Glutamatergic neuron (in vitro differentiated cells): ENCODE measurements at regions not wholly inside any gene's neighbourhood (a gene's known extent, or its start where the extent isn't known, plus 50 kb on each side); places are given as distances from the start of the nearest gene placed in this dataset.

Experiments used
- DNase-seq: peaks from one replicate; pipeline ENCODE4 v3.0.0; 2022
- H3K27ac Mint-ChIP-seq: one replicate; pipeline ENCODE4 v1.8.0; 2020; ENCODE audit warnings: mild to moderate bottlenecking, mixed read lengths, inconsistent platforms; ENCODE audit not compliant: unreplicated experiment
- H3K27me3 Mint-ChIP-seq: one replicate; pipeline ENCODE4 v1.8.0; 2020; ENCODE audit warnings: mild to moderate bottlenecking, moderate library complexity, mixed read lengths, inconsistent platforms; ENCODE audit not compliant: unreplicated experiment
- H3K36me3 Mint-ChIP-seq: one replicate; pipeline ENCODE4 v1.8.0; 2020; ENCODE audit warnings: mild to moderate bottlenecking, mixed read lengths, inconsistent platforms; ENCODE audit not compliant: unreplicated experiment
- H3K4me1 Mint-ChIP-seq: one replicate; pipeline ENCODE4 v1.8.0; 2020; ENCODE audit warnings: mild to moderate bottlenecking, low read depth, mixed read lengths, inconsistent platforms; ENCODE audit not compliant: unreplicated experiment
- H3K4me3 Mint-ChIP-seq: one replicate; pipeline ENCODE4 v1.8.0; 2020; ENCODE audit warnings: mild to moderate bottlenecking, mixed read lengths, inconsistent platforms; ENCODE audit not compliant: unreplicated experiment
- H3K9me3 Mint-ChIP-seq: one replicate; pipeline ENCODE4 v1.8.0; 2020; ENCODE audit warnings: mild to moderate bottlenecking, moderate library complexity, mixed read lengths, inconsistent platforms; ENCODE audit not compliant: unreplicated experiment
- CTCF ChIP-seq: fragments of 200-600 bp; sonication (generic); IDR thresholded peaks from one replicate; pipeline ENCODE4 v1.5.0; 2021; ENCODE audit not compliant: partially characterized antibody, unreplicated experiment

- TF ChIP-seq CTCF = no peak
- H3K9me3 Mint-ChIP-seq = no peaks in the 10 kb centered on the region
- DNase-seq = no peak
- H3K4me1 Mint-ChIP-seq = no peaks in the 10 kb centered on the region
- no peak overlapping the region for H3K4me3 Mint-ChIP-seq
- no peaks in the 10 kb centered on the region for H3K27me3 Mint-ChIP-seq
- no peaks in the 10 kb centered on the region for H3K36me3 Mint-ChIP-seq
- H3K27ac Mint-ChIP-seq = no peak overlapping the region
Measured at GRCh38 chr2:67243919-67244318, 153.2 kb upstream of the ETAA1 start.

- Mint-ChIP-seq H3K27me3 (no peaks in the 10 kb centered on the region), H3K4me3 (no peak overlapping the region), H3K36me3 (no peaks in the 10 kb centered on the region), H3K9me3 (no peaks in the 10 kb centered on the region), H3K27ac (no peak overlapping the region), H3K4me1 (no peaks in the 10 kb centered on the region)
- no peak for TF ChIP-seq CTCF
- DNase-seq = no peak
Measured at GRCh38 chr2:67246791-67247190, 150.3 kb upstream of the ETAA1 start.

- no peak for TF ChIP-seq CTCF
- Mint-ChIP-seq H3K36me3 (no peaks in the 10 kb centered on the region), H3K4me3 (no peak overlapping the region), H3K27me3 (no peaks in the 10 kb centered on the region), H3K9me3 (peaks cover 2% of the 10 kb centered on the region), H3K27ac (no peak overlapping the region), H3K4me1 (no peaks in the 10 kb centered on the region)
- DNase-seq = no peak
Measured at GRCh38 chr2:67251741-67252140, 145.4 kb upstream of the ETAA1 start.

- no peak for DNase-seq
- H3K27ac Mint-ChIP-seq = no peak overlapping the region
- H3K27me3 Mint-ChIP-seq = no peaks in the 10 kb centered on the region
- peaks cover 2% of the 10 kb centered on the region for H3K4me1 Mint-ChIP-seq
- H3K4me3 Mint-ChIP-seq = no peak overlapping the region
- TF ChIP-seq CTCF = no peak
- H3K36me3 Mint-ChIP-seq = no peaks in the 10 kb centered on the region
- H3K9me3 Mint-ChIP-seq = peaks cover 2% of the 10 kb centered on the region
Measured at GRCh38 chr2:67255933-67256615, 141.1 kb upstream of the ETAA1 start.

- no peak for DNase-seq
- peaks cover 2% of the 10 kb centered on the region for H3K9me3 Mint-ChIP-seq
- no peak overlapping the region for H3K4me3 Mint-ChIP-seq
- no peak overlapping the region for H3K27ac Mint-ChIP-seq
- no peaks in the 10 kb centered on the region for H3K36me3 Mint-ChIP-seq
- no peak for TF ChIP-seq CTCF
- no peaks in the 10 kb centered on the region for H3K27me3 Mint-ChIP-seq
- H3K4me1 Mint-ChIP-seq = peaks cover 2% of the 10 kb centered on the region
Measured at GRCh38 chr2:67256892-67257291, 140.2 kb upstream of the ETAA1 start.
